IMR-90 (cell line): ENCODE measurements at regions not wholly inside any gene's neighbourhood (a gene's known extent, or its start where the extent isn't known, plus 50 kb on each side); places are given as distances from the start of the nearest gene placed in this dataset.

Source experiments
- ATAC-seq: fragments of 200-7000 bp; cut with Tn5 transposase; 2 replicates; pipeline ENCODE4 v1.9.1; 2020; ENCODE audit warnings: low read depth, mild to moderate bottlenecking, moderate library complexity
- BruUV-seq: library from RNA; stranded (reverse); fragments of 400-500 nt; replicated peaks from 2 replicates; lab custom pipeline; 2021; lab: Mats Ljungman, UMichigan
- CTCF ChIA-PET: fragments of 300-600 bp; formaldehyde crosslinking; extraction: SDS; loops from one replicate; lab custom pipeline; 2021; ENCODE audit warnings: antibody characterized with exemption; lab: Yijun Ruan, JAX
- POLR2A ChIA-PET: fragments of 300-600 bp; sonication (Branson Sonifier 250); formaldehyde crosslinking; loops from one replicate; lab custom pipeline; 2022; ENCODE audit warnings: antibody characterized with exemption; ENCODE audit not compliant: unreplicated experiment; lab: Charles Lee
- DNase-seq: peaks from one replicate; pipeline ENCODE4 v3.0.0; 2013
- H2AFZ ChIP-seq: replicated peaks from 2 replicates; pipeline ENCODE3; 2013; ENCODE audit warnings: low read length, mild to moderate bottlenecking; ENCODE audit not compliant: poor library complexity
- H2AK5ac ChIP-seq: 2 replicates; pipeline ENCODE4 v1.6.1; 2013; ENCODE audit warnings: low read depth, low read length, inconsistent platforms
- H2AK9ac ChIP-seq: replicated peaks from 2 replicates; pipeline ENCODE3; 2013; ENCODE audit warnings: mild to moderate bottlenecking, low read depth, low read length, moderate library complexity; ENCODE audit not compliant: poor library complexity
- H2BK120ac ChIP-seq: 2 replicates; pipeline ENCODE4 v1.6.1; 2013; ENCODE audit warnings: low read depth, low read length, inconsistent platforms
- H2BK15ac ChIP-seq: 3 replicates; pipeline ENCODE4 v1.6.1; 2013; ENCODE audit warnings: low read depth, low read length, inconsistent platforms
- H2BK20ac ChIP-seq: 2 replicates; pipeline ENCODE4 v1.6.1; 2013; ENCODE audit warnings: low read depth, mild to moderate bottlenecking, inconsistent platforms, low read length, moderate library complexity
- H2BK5ac ChIP-seq: 2 replicates; pipeline ENCODE4 v1.6.1; 2013; ENCODE audit warnings: mild to moderate bottlenecking, low read depth, low read length, inconsistent platforms; ENCODE audit not compliant: poor library complexity, severe bottlenecking
- H3K14ac ChIP-seq: replicated peaks from 2 replicates; pipeline ENCODE4 v1.6.1; 2013; ENCODE audit warnings: low read depth, low read length, inconsistent platforms
- H3K18ac ChIP-seq: 2 replicates; pipeline ENCODE4 v1.6.1; 2013; ENCODE audit warnings: low read depth, low read length, control low read depth
- H3K23ac ChIP-seq: 2 replicates; pipeline ENCODE4 v1.6.1; 2013; ENCODE audit warnings: low read depth, low read length, inconsistent platforms
- H3K27ac ChIP-seq: 2 replicates; pipeline ENCODE4 v1.5.1; 2013; ENCODE audit warnings: mild to moderate bottlenecking, control low read depth, low read length; ENCODE audit not compliant: insufficient read depth
- H3K27me3 ChIP-seq: 2 replicates; pipeline ENCODE4 v1.6.1; 2013; ENCODE audit warnings: low read length; ENCODE audit not compliant: control insufficient read depth, insufficient read depth
- H3K36me3 ChIP-seq: 2 replicates; pipeline ENCODE4 v1.6.1; 2013; ENCODE audit warnings: low read length, mixed read lengths; ENCODE audit not compliant: control insufficient read depth, insufficient read depth
- H3K4ac ChIP-seq: 2 replicates; pipeline ENCODE4 v1.6.1; 2013; ENCODE audit warnings: low read depth, low read length, inconsistent platforms
- H3K4me1 ChIP-seq: 2 replicates; pipeline ENCODE4 v1.6.1; 2013; ENCODE audit warnings: low read length, mixed read lengths; ENCODE audit not compliant: control insufficient read depth, insufficient read depth
- H3K4me2 ChIP-seq: 2 replicates; pipeline ENCODE4 v1.6.1; 2013; ENCODE audit warnings: low read depth, mild to moderate bottlenecking, control low read depth, low read length, moderate library complexity
- H3K4me3 ChIP-seq: 2 replicates; pipeline ENCODE4 v1.5.1; 2013; ENCODE audit warnings: low read depth, mild to moderate bottlenecking, control low read depth, low read length, moderate library complexity; ENCODE audit not compliant: insufficient read depth
- H3K56ac ChIP-seq: 2 replicates; pipeline ENCODE4 v1.6.1; 2013; ENCODE audit warnings: low read length, inconsistent platforms; ENCODE audit not compliant: insufficient read depth; ENCODE audit errors: extremely low read depth
- H3K79me1 ChIP-seq, 2 experiments: 2 replicates each; pipeline ENCODE4 v1.6.1; 2013; ENCODE audit warnings: low read length in 2 of 2, inconsistent platforms in 1 of 2, low read depth in 1 of 2
- H3K9ac ChIP-seq: 2 replicates; pipeline ENCODE4 v1.6.1; 2013; ENCODE audit warnings: low read depth, low read length, control low read depth
- H3K9me1 ChIP-seq: 2 replicates; pipeline ENCODE4 v1.6.1; 2013; ENCODE audit warnings: low read length, inconsistent platforms; ENCODE audit not compliant: insufficient read depth
- H3K9me3 ChIP-seq: 2 replicates; pipeline ENCODE4 v1.6.1; 2013; ENCODE audit warnings: low read length; ENCODE audit not compliant: control insufficient read depth, insufficient read depth
- H4K20me1 ChIP-seq: 2 replicates; pipeline ENCODE4 v1.6.1; 2013; ENCODE audit warnings: low read length, inconsistent platforms; ENCODE audit not compliant: insufficient read depth
- H4K5ac ChIP-seq: 2 replicates; pipeline ENCODE4 v1.6.1; 2013; ENCODE audit warnings: mild to moderate bottlenecking, low read depth, low read length, control low read depth
- H4K8ac ChIP-seq, 2 experiments: 2 replicates each; pipeline ENCODE4 v1.6.1; 2013; ENCODE audit warnings: low read depth in 2 of 2, low read length in 2 of 2, control low read depth in 1 of 2, inconsistent platforms in 1 of 2
- H4K91ac ChIP-seq: 2 replicates; pipeline ENCODE4 v1.6.1; 2013; ENCODE audit warnings: low read depth, low read length, inconsistent platforms; ENCODE audit not compliant: insufficient read depth
- BHLHE40 ChIP-seq: fragments of 150-350 bp; IDR thresholded peaks from 2 replicates; pipeline ENCODE4 v1.6.1; 2016; ENCODE audit warnings: mild to moderate bottlenecking, low read depth, low read length
- CEBPB ChIP-seq: IDR thresholded peaks from 2 replicates; pipeline ENCODE4 v1.6.1; 2012; ENCODE audit warnings: low read depth, low read length, improper control_type of control experiment
- MAFK ChIP-seq: IDR thresholded peaks from 2 replicates; pipeline ENCODE4 v1.6.1; 2012; ENCODE audit warnings: low read depth, low read length, improper control_type of control experiment
- NFE2L2 ChIP-seq: fragments of 150-350 bp; IDR thresholded peaks from 2 replicates; pipeline ENCODE4 v1.6.1; 2016; ENCODE audit warnings: low read depth, mild to moderate bottlenecking, low read length
- RFX5 ChIP-seq: IDR thresholded peaks from 2 replicates; pipeline ENCODE4 v1.8.0; 2012; ENCODE audit warnings: low read depth, mild to moderate bottlenecking, low read length, moderate library complexity
- SMC3 ChIP-seq: fragments of 150-350 bp; IDR thresholded peaks from 2 replicates; pipeline ENCODE4 v1.6.1; 2016; ENCODE audit warnings: low read depth, mild to moderate bottlenecking, antibody characterized with exemption, low read length, moderate library complexity
- WGBS, 2 experiments: methylation state at CpG; one replicate each; pipeline versions ENCODE4 v1.1.5 to v1.1.7; 2013; ENCODE audit warnings: missing lambda C conversion rate in 2 of 2; ENCODE audit not compliant: insufficient read length in 1 of 2; ENCODE audit errors: extremely low coverage in 2 of 2; 5-methylcytosine and 5-hydroxymethylcytosine counted together
- dilution Hi-C: fragments of 300-500 bp; cut with HindIII; formaldehyde crosslinking; loops from one replicate; pipeline ENCODE4 v1.14.3; 2018; ENCODE audit warnings: low sequenced_read_pairs; ENCODE audit not compliant: unreplicated experiment
- in situ Hi-C: fragments of 300-500 bp; cut with MboI; formaldehyde crosslinking; loops from 3 replicates; pipeline ENCODE4 v1.14.3; 2019; ENCODE audit warnings: low sequenced_read_pairs, inconsistent platforms, mixed read lengths
- intact Hi-C: fragments of 100-400 bp; cut with micrococcal nuclease; formaldehyde crosslinking; loops from 2 replicates; pipeline ENCODE4 v1.10.0; 2022
- TF ChIP-seq, protein P1 (sequence below): fragments of 150-350 bp; IDR thresholded peaks from 2 replicates; pipeline ENCODE4 v1.6.1; 2017; ENCODE audit warnings: mild to moderate bottlenecking, antibody characterized with exemption, low read length, low read depth

DNA sequence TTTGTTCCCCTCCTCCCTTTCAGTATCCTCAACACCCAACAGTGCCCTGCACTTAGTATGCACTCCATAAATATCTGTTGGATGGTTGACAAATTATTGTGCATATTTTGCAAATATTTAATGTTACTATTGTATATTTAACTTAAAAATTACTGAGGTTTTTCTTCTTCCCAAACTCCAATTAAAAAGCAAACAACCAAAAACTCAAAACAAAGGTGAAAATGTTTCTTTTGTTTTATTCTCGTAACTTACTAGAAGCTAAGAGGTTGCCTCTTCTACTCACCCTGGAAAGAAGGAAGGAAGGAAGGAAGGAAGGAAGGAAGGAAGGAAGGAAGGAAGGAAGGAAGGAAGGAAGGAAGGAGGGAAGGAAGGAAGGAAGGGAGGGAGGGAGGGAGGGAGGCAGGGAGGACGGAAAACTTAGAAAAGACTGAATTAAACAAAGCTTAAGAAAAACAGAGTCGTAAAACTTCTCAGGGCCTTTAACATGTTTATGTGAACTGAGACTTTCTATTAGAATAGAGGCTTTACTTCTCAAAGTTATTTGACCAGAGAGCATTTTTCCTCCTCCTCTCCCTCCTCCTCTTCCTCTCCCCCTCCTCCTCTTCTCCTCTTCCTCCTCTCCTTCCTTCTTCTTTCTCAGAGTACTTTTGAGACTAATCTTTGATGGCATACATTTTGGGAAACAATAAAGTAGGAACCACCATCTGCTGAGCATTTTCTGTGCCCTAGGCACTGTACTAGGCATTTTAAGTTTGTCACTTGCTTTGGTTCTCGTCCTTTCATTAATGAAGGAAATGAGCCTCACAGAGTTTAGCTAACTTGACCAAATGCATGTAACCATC, 396.6 kb upstream of the WWC1 start:
- Histone ChIP-seq H2BK20ac (no peak overlapping the region), H3K56ac (no peak overlapping the region), H3K9ac (no peak overlapping the region), H3K9me1 (no peaks in the 10 kb centered on the region), H4K5ac (no peak overlapping the region), H3K4me1 (no peaks in the 10 kb centered on the region; the same call in 1 of the 2 replicates), H3K4me3 (no peak overlapping the region), H2BK15ac (no peak overlapping the region), H3K36me3 (no peaks in the 10 kb centered on the region), H2BK5ac (no peak overlapping the region), H4K20me1 (no peaks in the 10 kb centered on the region), H3K27me3 (no peaks in the 10 kb centered on the region; the same call in 1 of the 2 replicates), H3K23ac (no peak overlapping the region), H3K4ac (no peak overlapping the region), H2AK9ac (no peak overlapping the region), H3K27ac (no peak overlapping the region), H2BK120ac (no peak overlapping the region), H2AFZ (no peak overlapping the region), H3K14ac (no peak overlapping the region), H2AK5ac (no peak overlapping the region), H3K79me1 (no peaks in the 10 kb centered on the region), H3K4me2 (no peak overlapping the region), H4K91ac (no peak overlapping the region), H4K8ac (no peak overlapping the region), H3K18ac (no peak overlapping the region), H3K9me3 (no peaks in the 10 kb centered on the region; the same call in 1 of the 2 replicates)
- DNase-seq: no peak
- ChIA-PET POLR2A (no interaction called here), CTCF (no interaction called here)
- no peak for ATAC-seq
- BruUV-seq: no TSS peak
- dilution Hi-C loops: no loop called here
- 73% methylated on average over 1 of the region's 4 CpGs; no CpG with 5 or more reads in 1 of the 2 experiments for WGBS, 2 experiments
- TF ChIP-seq CEBPB: no peak
- TF ChIP-seq RFX5: no peak
- TF ChIP-seq BHLHE40: no peak
- TF ChIP-seq, protein P1, sequence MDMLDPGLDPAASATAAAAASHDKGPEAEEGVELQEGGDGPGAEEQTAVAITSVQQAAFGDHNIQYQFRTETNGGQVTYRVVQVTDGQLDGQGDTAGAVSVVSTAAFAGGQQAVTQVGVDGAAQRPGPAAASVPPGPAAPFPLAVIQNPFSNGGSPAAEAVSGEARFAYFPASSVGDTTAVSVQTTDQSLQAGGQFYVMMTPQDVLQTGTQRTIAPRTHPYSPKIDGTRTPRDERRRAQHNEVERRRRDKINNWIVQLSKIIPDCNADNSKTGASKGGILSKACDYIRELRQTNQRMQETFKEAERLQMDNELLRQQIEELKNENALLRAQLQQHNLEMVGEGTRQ: no peak
- TF ChIP-seq MAFK: no peak
- no peak for TF ChIP-seq NFE2L2
- TF ChIP-seq SMC3: no peak
- in situ Hi-C loops: no loop called here
- intact Hi-C loops: no loop called here
